ENCODE measurements at regions not wholly inside any gene's neighbourhood (a gene's known extent, or its start where the extent isn't known, plus 50 kb on each side); places are given as distances from the start of the nearest gene placed in this dataset.

GRCh38 chr6:102686461-102686860, 1293.0 kb downstream of the GRIK2 start:
- TF ChIP-seq, protein P1, sequence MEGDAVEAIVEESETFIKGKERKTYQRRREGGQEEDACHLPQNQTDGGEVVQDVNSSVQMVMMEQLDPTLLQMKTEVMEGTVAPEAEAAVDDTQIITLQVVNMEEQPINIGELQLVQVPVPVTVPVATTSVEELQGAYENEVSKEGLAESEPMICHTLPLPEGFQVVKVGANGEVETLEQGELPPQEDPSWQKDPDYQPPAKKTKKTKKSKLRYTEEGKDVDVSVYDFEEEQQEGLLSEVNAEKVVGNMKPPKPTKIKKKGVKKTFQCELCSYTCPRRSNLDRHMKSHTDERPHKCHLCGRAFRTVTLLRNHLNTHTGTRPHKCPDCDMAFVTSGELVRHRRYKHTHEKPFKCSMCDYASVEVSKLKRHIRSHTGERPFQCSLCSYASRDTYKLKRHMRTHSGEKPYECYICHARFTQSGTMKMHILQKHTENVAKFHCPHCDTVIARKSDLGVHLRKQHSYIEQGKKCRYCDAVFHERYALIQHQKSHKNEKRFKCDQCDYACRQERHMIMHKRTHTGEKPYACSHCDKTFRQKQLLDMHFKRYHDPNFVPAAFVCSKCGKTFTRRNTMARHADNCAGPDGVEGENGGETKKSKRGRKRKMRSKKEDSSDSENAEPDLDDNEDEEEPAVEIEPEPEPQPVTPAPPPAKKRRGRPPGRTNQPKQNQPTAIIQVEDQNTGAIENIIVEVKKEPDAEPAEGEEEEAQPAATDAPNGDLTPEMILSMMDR (IDR thresholded peaks at IDR 0.05; ENCODE audit: low read depth, low read length): no peak
- TF ChIP-seq EZH2phosphoT487 (IDR thresholded peaks at IDR 0.05; ENCODE audit: low read depth): no peak
